ENCODE measurements at regions not wholly inside any gene's neighbourhood (a gene's known extent, or its start where the extent isn't known, plus 50 kb on each side); places are given as distances from the start of the nearest gene placed in this dataset.

DNA sequence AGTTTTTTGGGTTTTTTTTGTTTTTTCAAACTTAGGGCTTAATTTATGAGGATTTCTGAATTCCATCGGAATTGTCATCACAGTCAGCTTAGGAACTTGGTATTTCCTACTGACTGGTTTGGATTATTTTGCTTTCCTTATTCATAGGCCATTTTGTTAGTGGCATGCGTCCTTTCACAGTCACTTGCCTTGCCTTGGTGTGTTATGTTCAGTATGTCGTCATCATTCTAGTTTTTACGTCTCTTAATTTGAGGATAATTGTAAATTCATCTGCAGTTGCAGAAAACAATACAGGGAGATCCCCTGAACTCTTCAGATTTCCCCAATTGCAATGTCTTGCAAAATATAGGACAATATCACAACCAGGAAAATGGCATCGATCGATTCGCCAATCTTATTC is 485.3 kb downstream of the CBLN2 start:
- TF ChIP-seq CTCF (conservative IDR thresholded peaks at IDR 0.05 in 1 of 2, IDR thresholded peaks at IDR 0.05 in 1 of 2; ENCODE audit: extremely low read depth in 1 of 2, insufficient read depth in 1 of 2, low read depth in 1 of 2, low read length in 2 of 2) (no peak), EZH2 (IDR thresholded peaks at IDR 0.05; ENCODE audit: borderline replicate concordance, low read length) (no peak)

Measured in mammary epithelial cell (primary cell).